ENCODE measurements at regions not wholly inside any gene's neighbourhood (a gene's known extent, or its start where the extent isn't known, plus 50 kb on each side); places are given as distances from the start of the nearest gene placed in this dataset.

DNA sequence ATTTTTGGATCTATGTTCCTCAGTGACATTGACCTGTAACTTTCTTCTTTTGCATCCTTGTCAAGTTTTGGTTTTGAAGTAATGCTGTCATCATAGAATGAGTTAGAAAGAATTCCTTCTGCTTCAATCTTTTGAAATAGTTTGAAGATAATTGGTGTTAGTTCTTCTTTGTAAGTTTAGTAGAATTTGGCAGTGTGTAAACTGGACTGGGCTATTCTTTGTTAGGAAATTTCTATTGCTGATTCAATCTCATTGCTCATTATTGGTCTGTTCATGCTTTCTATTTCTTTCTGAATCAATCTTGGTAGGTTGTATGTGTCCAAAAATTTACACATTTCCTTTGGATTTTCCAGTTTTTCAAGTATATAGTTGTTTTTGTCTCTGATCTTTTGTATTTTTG, 101.7 kb upstream of the SPRY2 start:
- Histone ChIP-seq H3K27me3 (ENCODE audit: insufficient read depth, poor library complexity, severe bottlenecking) (no peaks in the 10 kb centered on the region), H3K4me3 (replicated peaks; ENCODE audit: insufficient read depth, low read length) (no peak overlapping the region), H3K27ac (replicated peaks) (peak overlapping the region; percentile 2; the same call in 1 of the 2 replicates)
- DNase-seq (ENCODE audit: low read depth in 1 of 2, low spot score in 1 of 2), result no peak
- no peak for TF ChIP-seq GABPA (IDR thresholded peaks at IDR 0.05; ENCODE audit: low read depth)
- TF ChIP-seq SPI1 (IDR thresholded peaks at IDR 0.05; ENCODE audit: borderline replicate concordance, low read depth), result no peak
- TF ChIP-seq, protein P1, sequence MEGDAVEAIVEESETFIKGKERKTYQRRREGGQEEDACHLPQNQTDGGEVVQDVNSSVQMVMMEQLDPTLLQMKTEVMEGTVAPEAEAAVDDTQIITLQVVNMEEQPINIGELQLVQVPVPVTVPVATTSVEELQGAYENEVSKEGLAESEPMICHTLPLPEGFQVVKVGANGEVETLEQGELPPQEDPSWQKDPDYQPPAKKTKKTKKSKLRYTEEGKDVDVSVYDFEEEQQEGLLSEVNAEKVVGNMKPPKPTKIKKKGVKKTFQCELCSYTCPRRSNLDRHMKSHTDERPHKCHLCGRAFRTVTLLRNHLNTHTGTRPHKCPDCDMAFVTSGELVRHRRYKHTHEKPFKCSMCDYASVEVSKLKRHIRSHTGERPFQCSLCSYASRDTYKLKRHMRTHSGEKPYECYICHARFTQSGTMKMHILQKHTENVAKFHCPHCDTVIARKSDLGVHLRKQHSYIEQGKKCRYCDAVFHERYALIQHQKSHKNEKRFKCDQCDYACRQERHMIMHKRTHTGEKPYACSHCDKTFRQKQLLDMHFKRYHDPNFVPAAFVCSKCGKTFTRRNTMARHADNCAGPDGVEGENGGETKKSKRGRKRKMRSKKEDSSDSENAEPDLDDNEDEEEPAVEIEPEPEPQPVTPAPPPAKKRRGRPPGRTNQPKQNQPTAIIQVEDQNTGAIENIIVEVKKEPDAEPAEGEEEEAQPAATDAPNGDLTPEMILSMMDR (IDR thresholded peaks at IDR 0.05; ENCODE audit: insufficient read depth, low read length), result no peak
- TF ChIP-seq, protein P2, sequence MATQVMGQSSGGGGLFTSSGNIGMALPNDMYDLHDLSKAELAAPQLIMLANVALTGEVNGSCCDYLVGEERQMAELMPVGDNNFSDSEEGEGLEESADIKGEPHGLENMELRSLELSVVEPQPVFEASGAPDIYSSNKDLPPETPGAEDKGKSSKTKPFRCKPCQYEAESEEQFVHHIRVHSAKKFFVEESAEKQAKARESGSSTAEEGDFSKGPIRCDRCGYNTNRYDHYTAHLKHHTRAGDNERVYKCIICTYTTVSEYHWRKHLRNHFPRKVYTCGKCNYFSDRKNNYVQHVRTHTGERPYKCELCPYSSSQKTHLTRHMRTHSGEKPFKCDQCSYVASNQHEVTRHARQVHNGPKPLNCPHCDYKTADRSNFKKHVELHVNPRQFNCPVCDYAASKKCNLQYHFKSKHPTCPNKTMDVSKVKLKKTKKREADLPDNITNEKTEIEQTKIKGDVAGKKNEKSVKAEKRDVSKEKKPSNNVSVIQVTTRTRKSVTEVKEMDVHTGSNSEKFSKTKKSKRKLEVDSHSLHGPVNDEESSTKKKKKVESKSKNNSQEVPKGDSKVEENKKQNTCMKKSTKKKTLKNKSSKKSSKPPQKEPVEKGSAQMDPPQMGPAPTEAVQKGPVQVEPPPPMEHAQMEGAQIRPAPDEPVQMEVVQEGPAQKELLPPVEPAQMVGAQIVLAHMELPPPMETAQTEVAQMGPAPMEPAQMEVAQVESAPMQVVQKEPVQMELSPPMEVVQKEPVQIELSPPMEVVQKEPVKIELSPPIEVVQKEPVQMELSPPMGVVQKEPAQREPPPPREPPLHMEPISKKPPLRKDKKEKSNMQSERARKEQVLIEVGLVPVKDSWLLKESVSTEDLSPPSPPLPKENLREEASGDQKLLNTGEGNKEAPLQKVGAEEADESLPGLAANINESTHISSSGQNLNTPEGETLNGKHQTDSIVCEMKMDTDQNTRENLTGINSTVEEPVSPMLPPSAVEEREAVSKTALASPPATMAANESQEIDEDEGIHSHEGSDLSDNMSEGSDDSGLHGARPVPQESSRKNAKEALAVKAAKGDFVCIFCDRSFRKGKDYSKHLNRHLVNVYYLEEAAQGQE (IDR thresholded peaks at IDR 0.05; ENCODE audit: insufficient replicate concordance, low read depth), result no peak
- TF ChIP-seq POLR2AphosphoS5 (IDR thresholded peaks at IDR 0.05; ENCODE audit: low read depth), result no peak

- peak in 1 of 2 experiments; percentile 23 for DNase-seq (ENCODE audit: low read depth in 1 of 2, low spot score in 1 of 2)
- H3K27me3 ChIP-seq (ENCODE audit: insufficient read depth, poor library complexity, severe bottlenecking), result no peaks in the 10 kb centered on the region
- H3K27ac ChIP-seq (replicated peaks), result peak overlapping the region; percentile 2; the same call in 1 of the 2 replicates
- no peak overlapping the region for H3K4me3 ChIP-seq (replicated peaks; ENCODE audit: insufficient read depth, low read length)
- TF ChIP-seq, protein P1 (IDR thresholded peaks at IDR 0.05; ENCODE audit: insufficient read depth, low read length), result no peak
- TF ChIP-seq GABPA (IDR thresholded peaks at IDR 0.05; ENCODE audit: low read depth) (no peak), SPI1 (IDR thresholded peaks at IDR 0.05; ENCODE audit: borderline replicate concordance, low read depth) (no peak), POLR2AphosphoS5 (IDR thresholded peaks at IDR 0.05; ENCODE audit: low read depth) (no peak)
- TF ChIP-seq, protein P2 (IDR thresholded peaks at IDR 0.05; ENCODE audit: insufficient replicate concordance, low read depth), result no peak
Observed at GRCh38 chr13:80441968-80442367, 101.0 kb upstream of the SPRY2 start.

GRCh38 chr13:80438521-80438920, 97.6 kb upstream of the SPRY2 start:
- Histone ChIP-seq H3K27me3 (ENCODE audit: insufficient read depth, poor library complexity, severe bottlenecking) (no peaks in the 10 kb centered on the region), H3K4me3 (replicated peaks; ENCODE audit: insufficient read depth, low read length) (no peak overlapping the region), H3K27ac (replicated peaks) (no peak overlapping the region)
- DNase-seq (ENCODE audit: low read depth in 1 of 2, low spot score in 1 of 2), result no peak
- TF ChIP-seq, protein P2 (IDR thresholded peaks at IDR 0.05; ENCODE audit: insufficient replicate concordance, low read depth), result no peak
- no peak for TF ChIP-seq SPI1 (IDR thresholded peaks at IDR 0.05; ENCODE audit: borderline replicate concordance, low read depth)
- TF ChIP-seq GABPA (IDR thresholded peaks at IDR 0.05; ENCODE audit: low read depth), result no peak
- TF ChIP-seq POLR2AphosphoS5 (IDR thresholded peaks at IDR 0.05; ENCODE audit: low read depth), result no peak
- TF ChIP-seq, protein P1 (IDR thresholded peaks at IDR 0.05; ENCODE audit: insufficient read depth, low read length), result no peak

All from HL-60 (cell line).